Uterus (tissue), 2 donors: ENCODE measurements at regions not wholly inside any gene's neighbourhood (a gene's known extent, or its start where the extent isn't known, plus 50 kb on each side); places are given as distances from the start of the nearest gene placed in this dataset.

Experiments
- POLR2A ChIP-seq, 2 donors: fragments of 450-650 bp; IDR thresholded peaks; one replicate each; pipeline ENCODE4 v1.6.1; 2016; ENCODE audit warnings: antibody characterized with exemption in 2 of 2, mild to moderate bottlenecking in 1 of 2, moderate library complexity in 1 of 2
- TF ChIP-seq, protein P1 (sequence below), 4 experiments: fragments of 200-600 bp in 2 of 4; fragments of 450-650 bp in 2 of 4; sonication (generic) in 2 of 4; IDR thresholded peaks; one replicate each; pipeline ENCODE4 v1.5.1; 2016 to 2019; ENCODE audit warnings: antibody characterized with exemption in 4 of 4, mild to moderate bottlenecking in 2 of 4, moderate library complexity in 1 of 4

DNA sequence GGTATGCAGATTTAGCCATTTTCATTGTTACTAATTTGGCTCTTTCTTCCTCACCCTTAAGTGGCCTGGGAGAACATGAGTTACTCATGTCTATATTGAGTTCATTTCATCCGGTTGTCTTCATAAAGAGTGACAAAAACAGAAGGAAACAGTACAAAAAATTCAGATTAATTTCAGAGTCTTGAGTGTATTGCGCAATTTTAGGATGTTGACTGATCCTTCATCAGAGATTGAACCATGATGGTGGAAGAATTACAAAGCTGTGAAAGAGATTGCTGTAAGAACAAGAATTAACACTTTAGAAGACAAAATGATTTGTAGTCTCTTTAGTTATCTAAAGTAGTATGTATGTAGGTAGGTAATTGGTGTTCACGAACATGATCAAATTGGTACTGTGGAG is 194.0 kb upstream of the PPP1R3A start:
- TF ChIP-seq, protein P1, sequence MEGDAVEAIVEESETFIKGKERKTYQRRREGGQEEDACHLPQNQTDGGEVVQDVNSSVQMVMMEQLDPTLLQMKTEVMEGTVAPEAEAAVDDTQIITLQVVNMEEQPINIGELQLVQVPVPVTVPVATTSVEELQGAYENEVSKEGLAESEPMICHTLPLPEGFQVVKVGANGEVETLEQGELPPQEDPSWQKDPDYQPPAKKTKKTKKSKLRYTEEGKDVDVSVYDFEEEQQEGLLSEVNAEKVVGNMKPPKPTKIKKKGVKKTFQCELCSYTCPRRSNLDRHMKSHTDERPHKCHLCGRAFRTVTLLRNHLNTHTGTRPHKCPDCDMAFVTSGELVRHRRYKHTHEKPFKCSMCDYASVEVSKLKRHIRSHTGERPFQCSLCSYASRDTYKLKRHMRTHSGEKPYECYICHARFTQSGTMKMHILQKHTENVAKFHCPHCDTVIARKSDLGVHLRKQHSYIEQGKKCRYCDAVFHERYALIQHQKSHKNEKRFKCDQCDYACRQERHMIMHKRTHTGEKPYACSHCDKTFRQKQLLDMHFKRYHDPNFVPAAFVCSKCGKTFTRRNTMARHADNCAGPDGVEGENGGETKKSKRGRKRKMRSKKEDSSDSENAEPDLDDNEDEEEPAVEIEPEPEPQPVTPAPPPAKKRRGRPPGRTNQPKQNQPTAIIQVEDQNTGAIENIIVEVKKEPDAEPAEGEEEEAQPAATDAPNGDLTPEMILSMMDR (IDR thresholded peaks at IDR 0.05), result no peak
- TF ChIP-seq POLR2A (IDR thresholded peaks at IDR 0.05), result no peak
